ENCODE measurements at regions not wholly inside any gene's neighbourhood (a gene's known extent, or its start where the extent isn't known, plus 50 kb on each side); places are given as distances from the start of the nearest gene placed in this dataset.

GRCh38 chr2:120985174-120985996, 249.7 kb downstream of the GLI2 start:
- DNase-seq: no peak

- no peak for DNase-seq
Observed at GRCh38 chr2:120985997-120986651, 250.5 kb downstream of the GLI2 start.

GRCh38 chr2:120986898-120987650, 251.4 kb downstream of the GLI2 start:
- no peak for DNase-seq

GRCh38 chr2:120988051-120988699, 252.5 kb downstream of the GLI2 start:
- no peak for DNase-seq

GRCh38 chr2:120988700-120989511, 253.2 kb downstream of the GLI2 start:
- no peak for DNase-seq

- DNase-seq: no peak
Observed at GRCh38 chr2:120989512-120990441, 254.1 kb downstream of the GLI2 start.

GRCh38 chr2:120990451-120990871, 254.8 kb downstream of the GLI2 start:
- DNase-seq: no peak

- DNase-seq: no peak
Observed at GRCh38 chr2:120991441-120991840, 255.8 kb downstream of the GLI2 start.

GRCh38 chr2:120992791-120993555, 257.3 kb downstream of the GLI2 start:
- DNase-seq: no peak

- no peak for DNase-seq
Observed at GRCh38 chr2:120993661-120994060, 258.0 kb downstream of the GLI2 start.

- no peak for DNase-seq
Observed at GRCh38 chr2:120994301-120994995, 258.8 kb downstream of the GLI2 start.

GRCh38 chr2:120995152-120995551, 259.5 kb downstream of the GLI2 start:
- DNase-seq: no peak

- no peak for DNase-seq
Observed at GRCh38 chr2:120995656-120996190, 260.1 kb downstream of the GLI2 start.

GRCh38 chr2:120999377-121000097, 263.9 kb downstream of the GLI2 start:
- no peak for DNase-seq

- no peak for DNase-seq
Observed at GRCh38 chr2:121000804-121001203, 265.1 kb downstream of the GLI2 start.

GRCh38 chr2:121001641-121002040, 266.0 kb downstream of the GLI2 start:
- DNase-seq: no peak

GRCh38 chr2:121002597-121002996, 266.9 kb downstream of the GLI2 start:
- DNase-seq: no peak

- DNase-seq: no peak
Observed at GRCh38 chr2:121003391-121003790, 267.7 kb downstream of the GLI2 start.

- no peak for DNase-seq
Observed at GRCh38 chr2:121004359-121004758, 268.7 kb downstream of the GLI2 start.

Measured in CD4-positive, alpha-beta T cell treated with Interleukin-1 beta for 1 hour (primary cell).